ENCODE measurements at regions not wholly inside any gene's neighbourhood (a gene's known extent, or its start where the extent isn't known, plus 50 kb on each side); places are given as distances from the start of the nearest gene placed in this dataset.

DNA sequence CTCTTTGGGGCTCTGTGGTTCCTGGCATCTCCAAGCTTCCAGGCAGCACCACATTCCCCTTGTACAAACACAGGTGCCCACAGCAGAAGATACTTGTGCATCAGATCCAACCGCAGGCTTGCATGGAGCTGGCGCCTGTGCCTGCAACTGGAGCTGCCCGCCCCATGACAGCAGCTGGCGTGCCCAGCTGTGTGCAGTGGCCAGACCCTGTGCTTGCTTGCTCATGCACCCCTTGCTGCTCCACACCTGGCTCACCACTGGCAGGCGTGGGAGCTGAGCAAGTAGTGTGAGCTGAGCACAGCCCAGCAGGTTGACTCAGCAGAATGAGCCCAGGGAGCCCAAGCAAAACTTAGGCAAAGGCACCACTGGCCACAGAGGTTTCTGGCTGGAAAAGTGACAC is 84.4 kb upstream of the STARD4 start:
- TF ChIP-seq, protein P1, sequence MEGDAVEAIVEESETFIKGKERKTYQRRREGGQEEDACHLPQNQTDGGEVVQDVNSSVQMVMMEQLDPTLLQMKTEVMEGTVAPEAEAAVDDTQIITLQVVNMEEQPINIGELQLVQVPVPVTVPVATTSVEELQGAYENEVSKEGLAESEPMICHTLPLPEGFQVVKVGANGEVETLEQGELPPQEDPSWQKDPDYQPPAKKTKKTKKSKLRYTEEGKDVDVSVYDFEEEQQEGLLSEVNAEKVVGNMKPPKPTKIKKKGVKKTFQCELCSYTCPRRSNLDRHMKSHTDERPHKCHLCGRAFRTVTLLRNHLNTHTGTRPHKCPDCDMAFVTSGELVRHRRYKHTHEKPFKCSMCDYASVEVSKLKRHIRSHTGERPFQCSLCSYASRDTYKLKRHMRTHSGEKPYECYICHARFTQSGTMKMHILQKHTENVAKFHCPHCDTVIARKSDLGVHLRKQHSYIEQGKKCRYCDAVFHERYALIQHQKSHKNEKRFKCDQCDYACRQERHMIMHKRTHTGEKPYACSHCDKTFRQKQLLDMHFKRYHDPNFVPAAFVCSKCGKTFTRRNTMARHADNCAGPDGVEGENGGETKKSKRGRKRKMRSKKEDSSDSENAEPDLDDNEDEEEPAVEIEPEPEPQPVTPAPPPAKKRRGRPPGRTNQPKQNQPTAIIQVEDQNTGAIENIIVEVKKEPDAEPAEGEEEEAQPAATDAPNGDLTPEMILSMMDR (conservative IDR thresholded peaks at IDR 0.05; ENCODE audit: low read depth, low read length), result no peak
- H3K4me3 ChIP-seq (ENCODE audit: low read depth, low read length), result no peak overlapping the region
- DNase-seq (ENCODE audit: low read depth), result no peak

DNA sequence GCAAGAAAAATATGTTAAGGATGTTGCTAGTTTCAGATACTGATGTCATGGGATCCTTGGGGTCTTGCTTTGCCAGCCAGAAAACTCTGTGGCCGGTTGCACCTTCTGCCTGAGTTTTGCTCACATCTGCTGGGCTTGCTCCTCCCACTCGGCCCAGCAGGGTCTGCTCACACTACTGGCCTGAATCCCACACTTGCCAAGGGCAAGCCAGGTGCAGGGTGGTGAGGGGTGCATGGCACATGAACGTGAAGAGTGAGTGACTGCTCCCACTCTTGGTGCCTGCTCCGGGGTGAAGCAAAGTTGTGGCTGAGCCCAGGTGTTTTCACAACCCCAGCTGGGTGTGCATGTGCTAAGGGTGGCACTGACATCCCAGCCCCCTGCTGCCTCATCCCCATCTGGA is 83.1 kb upstream of the STARD4 start:
- H3K4me3 ChIP-seq (ENCODE audit: low read depth, low read length), result no peak overlapping the region
- TF ChIP-seq, protein P1 (conservative IDR thresholded peaks at IDR 0.05; ENCODE audit: low read depth, low read length), result no peak
- DNase-seq (ENCODE audit: low read depth), result no peak

DNA sequence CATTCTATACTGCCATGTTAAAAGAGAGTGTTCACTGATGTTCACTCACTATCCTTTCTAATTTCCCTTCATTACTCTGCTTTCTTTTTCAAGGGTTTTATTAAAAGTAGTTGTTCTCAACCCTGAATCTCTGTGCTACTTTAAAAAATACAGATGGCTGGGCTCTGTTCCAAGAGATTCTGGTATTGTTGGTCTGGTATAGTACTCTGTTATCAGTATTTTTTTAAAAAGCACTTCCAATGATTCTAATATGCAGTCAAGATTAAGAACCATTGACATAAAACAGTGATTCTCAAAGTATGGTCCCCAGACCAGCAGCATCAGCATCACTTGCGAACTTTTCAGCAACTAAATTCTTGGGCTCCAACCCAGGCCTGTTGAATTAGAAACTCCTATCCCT is 77.0 kb upstream of the STARD4 start:
- H3K4me3 ChIP-seq (ENCODE audit: low read depth, low read length), result no peak overlapping the region
- TF ChIP-seq, protein P1 (conservative IDR thresholded peaks at IDR 0.05; ENCODE audit: low read depth, low read length), result no peak
- DNase-seq (ENCODE audit: low read depth), result no peak

DNA sequence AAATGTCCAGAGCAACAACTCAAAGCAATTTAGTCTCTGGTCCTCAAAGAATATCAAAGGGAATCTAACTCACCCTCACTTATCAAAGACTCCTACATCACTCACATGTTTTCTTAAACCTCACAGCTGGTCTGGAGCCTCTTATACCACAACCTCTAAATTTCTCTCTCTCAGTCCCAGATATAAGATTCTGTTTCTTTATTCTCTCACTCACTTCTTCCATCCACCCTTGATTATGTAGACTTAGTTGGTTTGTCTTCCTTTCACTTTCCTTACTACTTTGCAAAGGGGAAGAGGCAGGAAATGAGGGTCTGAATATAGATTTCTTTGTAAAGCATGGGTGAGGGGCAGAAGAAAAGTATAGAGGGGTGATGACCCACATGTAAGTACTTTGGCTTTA is 75.4 kb upstream of the STARD4 start:
- no peak overlapping the region for H3K4me3 ChIP-seq (ENCODE audit: low read depth, low read length)
- DNase-seq (ENCODE audit: low read depth), result no peak
- TF ChIP-seq, protein P1 (conservative IDR thresholded peaks at IDR 0.05; ENCODE audit: low read depth, low read length), result no peak

DNA sequence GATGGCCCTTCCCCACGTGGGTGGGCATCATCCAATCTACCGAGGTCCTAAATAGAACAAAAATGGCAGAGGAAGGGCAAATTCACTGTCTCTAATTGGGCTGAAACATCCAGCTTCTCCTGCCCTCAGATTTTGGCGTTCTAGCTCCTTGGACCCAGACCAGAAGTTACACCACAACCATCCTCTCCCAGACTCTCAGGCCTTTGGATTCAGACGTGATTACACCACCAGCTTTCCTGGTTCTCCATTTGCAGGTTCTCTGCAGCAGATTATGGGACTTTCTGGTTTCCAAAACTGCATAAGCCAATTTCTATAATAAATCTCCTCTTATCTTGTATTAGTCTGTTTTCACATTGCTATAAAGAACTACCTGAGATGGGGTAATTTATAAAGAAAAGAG is 73.6 kb upstream of the STARD4 start:
- no peak overlapping the region for H3K4me3 ChIP-seq (ENCODE audit: low read depth, low read length)
- TF ChIP-seq, protein P1 (conservative IDR thresholded peaks at IDR 0.05; ENCODE audit: low read depth, low read length), result no peak
- peak; percentile 6 for DNase-seq (ENCODE audit: low read depth)

DNA sequence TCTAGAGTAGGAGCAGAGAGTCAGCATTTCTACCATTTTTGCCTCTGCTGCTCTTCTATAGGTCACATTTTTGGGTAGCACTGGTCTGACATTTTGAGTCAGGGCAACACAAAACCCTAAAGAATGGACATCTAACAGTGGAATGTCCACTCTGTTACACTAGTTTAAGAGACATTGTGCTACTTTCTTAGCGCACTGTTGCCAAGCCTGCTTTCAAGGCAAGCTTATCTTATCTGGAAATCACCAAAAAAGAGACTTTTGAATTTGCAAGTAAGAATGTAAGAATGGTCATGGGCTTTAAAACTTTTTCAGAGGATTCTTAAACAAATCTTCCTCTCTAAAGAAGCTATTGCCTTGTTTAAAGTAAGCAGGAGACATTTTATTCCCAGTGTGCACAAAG is 73.0 kb upstream of the STARD4 start:
- DNase-seq (ENCODE audit: low read depth), result peak; percentile 54
- no peak overlapping the region for H3K4me3 ChIP-seq (ENCODE audit: low read depth, low read length)
- TF ChIP-seq, protein P1 (conservative IDR thresholded peaks at IDR 0.05; ENCODE audit: low read depth, low read length), result no peak

DNA sequence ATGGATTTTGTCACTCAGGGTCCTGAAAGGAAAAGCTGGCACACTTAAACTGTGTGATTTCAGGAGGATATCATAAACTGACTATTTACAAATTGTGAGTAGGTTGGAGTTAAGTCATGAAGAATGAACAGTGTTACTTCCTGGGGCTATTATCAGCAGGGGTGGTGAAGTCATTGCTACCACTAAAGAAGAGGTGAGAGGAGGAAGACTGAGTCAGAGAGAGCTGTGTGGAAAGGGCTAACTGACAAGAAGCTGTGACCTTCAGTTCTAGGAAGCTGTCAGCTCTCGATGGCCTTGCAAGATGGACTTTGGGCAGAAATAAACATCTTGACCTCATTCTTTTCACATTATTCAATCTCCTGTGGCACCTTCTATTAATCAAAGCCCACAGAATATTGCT is 72.3 kb upstream of the STARD4 start:
- TF ChIP-seq, protein P1 (conservative IDR thresholded peaks at IDR 0.05; ENCODE audit: low read depth, low read length), result no peak
- no peak overlapping the region for H3K4me3 ChIP-seq (ENCODE audit: low read depth, low read length)
- DNase-seq (ENCODE audit: low read depth), result peak; percentile 89
